ENCODE measurements at regions not wholly inside any gene's neighbourhood (a gene's known extent, or its start where the extent isn't known, plus 50 kb on each side); places are given as distances from the start of the nearest gene placed in this dataset.

GRCh38 chr3:181567311-181568075 is 144.2 kb upstream of the SOX2 start:
- no peak for TF ChIP-seq CTCF (IDR thresholded peaks at IDR 0.05; ENCODE audit: insufficient read depth, low read depth, low read length)
- DNase-seq (ENCODE audit: low read depth): no peak
- no peak overlapping the region for H3K4me3 ChIP-seq (ENCODE audit: low read depth, low read length)

- TF ChIP-seq CTCF (IDR thresholded peaks at IDR 0.05; ENCODE audit: insufficient read depth, low read depth, low read length): no peak
- DNase-seq (ENCODE audit: low read depth): no peak
These were observed 146.3 kb upstream of the SOX2 start for GRCh38 chr3:181565416-181565815.

GRCh38 chr3:181564222-181564621 is 147.5 kb upstream of the SOX2 start:
- DNase-seq (ENCODE audit: low read depth): no peak
- TF ChIP-seq CTCF (IDR thresholded peaks at IDR 0.05; ENCODE audit: insufficient read depth, low read depth, low read length): no peak
- H3K4me3 ChIP-seq (ENCODE audit: low read depth, low read length): no peak overlapping the region

More at GRCh38 chr3:181565416-181565815, 146.3 kb upstream of the SOX2 start:
- no peak overlapping the region for H3K4me3 ChIP-seq (ENCODE audit: low read depth, low read length)

GRCh38 chr3:181561139-181562031 is 150.3 kb upstream of the SOX2 start:
- no peak overlapping the region for H3K4me3 ChIP-seq (ENCODE audit: low read depth, low read length)
- TF ChIP-seq CTCF (IDR thresholded peaks at IDR 0.05; ENCODE audit: insufficient read depth, low read depth, low read length): no peak
- DNase-seq (ENCODE audit: low read depth): no peak

- DNase-seq (ENCODE audit: low read depth): no peak
- TF ChIP-seq CTCF (IDR thresholded peaks at IDR 0.05; ENCODE audit: insufficient read depth, low read depth, low read length): no peak
- no peak overlapping the region for H3K4me3 ChIP-seq (ENCODE audit: low read depth, low read length)
These were observed 152.9 kb upstream of the SOX2 start for GRCh38 chr3:181558870-181559269.

GRCh38 chr3:181555681-181556080 is 156.0 kb upstream of the SOX2 start:
- DNase-seq (ENCODE audit: low read depth): no peak
- H3K4me3 ChIP-seq (ENCODE audit: low read depth, low read length): no peak overlapping the region
- no peak for TF ChIP-seq CTCF (IDR thresholded peaks at IDR 0.05; ENCODE audit: insufficient read depth, low read depth, low read length)
